RPMI8226 (cell line): ENCODE measurements at regions not wholly inside any gene's neighbourhood (a gene's known extent, or its start where the extent isn't known, plus 50 kb on each side); places are given as distances from the start of the nearest gene placed in this dataset.
"Not testable (repeated sequence)": the region's sequence is repeated elsewhere in the genome, so short reads cannot be mapped to it uniquely, and the experiment has no call there.

Experiments used
- DNase-seq: peaks from one replicate; pipeline ENCODE4 v3.0.0-alpha.2; 2015

DNA sequence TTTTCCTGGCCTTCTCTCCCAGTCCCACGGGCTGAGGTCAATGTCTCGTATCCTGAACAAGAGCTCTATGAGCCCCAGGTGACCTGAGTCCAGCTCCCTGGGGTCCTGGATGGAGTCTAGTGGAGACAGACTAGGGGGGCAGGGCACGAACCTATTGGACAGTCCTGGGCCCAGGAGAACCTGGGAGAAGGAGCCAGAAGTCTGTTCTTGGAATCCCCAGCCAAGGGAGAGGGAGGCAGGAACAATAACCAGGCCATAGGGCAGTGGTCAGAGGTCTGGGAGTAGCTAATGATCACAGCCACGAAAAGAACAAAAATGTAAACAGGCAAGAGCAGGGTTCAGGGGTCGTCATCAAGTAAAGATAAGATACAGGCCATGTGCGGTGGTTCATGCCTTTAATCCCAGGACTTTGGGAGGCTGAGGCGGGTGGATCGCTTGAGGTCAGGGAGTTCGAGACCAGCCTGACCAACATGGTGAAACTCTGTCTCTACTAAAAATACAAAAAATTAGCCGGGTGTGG is 60.8 kb downstream of the COPRS start:
- no peak for DNase-seq

DNA sequence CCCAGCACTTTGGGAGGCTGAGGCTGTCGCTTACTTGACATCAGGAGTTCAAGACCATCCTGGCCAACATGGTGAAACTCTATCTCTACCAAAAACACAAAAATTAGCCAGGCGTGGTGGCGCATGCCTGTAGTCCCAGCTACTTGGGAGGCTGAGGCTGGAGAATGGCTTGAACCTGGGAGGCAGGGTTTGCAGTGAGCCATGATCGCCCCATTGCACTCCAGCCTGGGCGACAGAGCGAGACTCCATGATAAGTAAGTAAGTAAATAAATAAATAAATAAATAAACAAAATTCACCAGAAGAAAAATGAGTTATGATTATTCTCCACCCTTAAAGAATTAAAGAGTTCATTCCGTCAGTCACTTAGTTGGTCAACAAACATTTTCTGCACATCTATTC is 63.1 kb downstream of the COPRS start:
- not testable (repeated sequence) for DNase-seq

DNA sequence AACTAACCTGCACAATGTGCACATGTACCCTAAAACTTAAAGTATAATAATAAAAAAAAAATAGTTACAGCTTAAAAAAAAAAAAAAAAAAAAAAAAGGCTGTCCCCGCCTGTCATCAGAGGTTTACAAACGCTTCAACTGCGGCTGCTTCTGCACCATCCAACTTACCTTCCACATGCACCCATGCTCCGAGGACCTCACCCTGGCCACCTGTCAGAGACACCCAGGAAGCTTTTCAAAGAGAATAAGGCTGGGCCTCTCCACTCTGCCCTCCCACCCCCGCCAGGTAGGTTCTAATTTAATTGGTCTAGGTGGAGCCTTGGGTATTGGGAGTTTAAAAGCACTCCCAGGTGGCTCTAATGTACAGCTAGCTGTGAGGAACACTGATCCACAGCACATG is 64.9 kb downstream of the COPRS start:
- no peak for DNase-seq

DNA sequence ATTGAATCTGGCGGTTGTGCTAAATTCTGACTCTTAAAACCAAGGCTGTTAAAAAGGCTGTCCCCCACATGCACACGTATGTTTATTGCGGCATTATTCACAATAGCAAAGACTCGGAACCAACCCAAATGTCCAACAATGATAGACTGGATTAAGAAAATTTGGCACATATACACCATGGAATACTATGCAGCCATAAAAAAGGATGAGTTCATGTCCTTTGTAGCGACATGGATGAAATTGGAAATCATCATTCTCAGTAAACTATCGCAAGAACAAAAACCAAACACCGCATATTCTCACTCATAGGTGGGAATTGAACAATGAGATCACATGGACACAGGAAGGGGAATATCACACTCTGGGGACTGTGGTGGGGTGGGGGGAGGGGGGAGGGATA is 65.4 kb downstream of the COPRS start:
- DNase-seq = not testable (repeated sequence)

DNA sequence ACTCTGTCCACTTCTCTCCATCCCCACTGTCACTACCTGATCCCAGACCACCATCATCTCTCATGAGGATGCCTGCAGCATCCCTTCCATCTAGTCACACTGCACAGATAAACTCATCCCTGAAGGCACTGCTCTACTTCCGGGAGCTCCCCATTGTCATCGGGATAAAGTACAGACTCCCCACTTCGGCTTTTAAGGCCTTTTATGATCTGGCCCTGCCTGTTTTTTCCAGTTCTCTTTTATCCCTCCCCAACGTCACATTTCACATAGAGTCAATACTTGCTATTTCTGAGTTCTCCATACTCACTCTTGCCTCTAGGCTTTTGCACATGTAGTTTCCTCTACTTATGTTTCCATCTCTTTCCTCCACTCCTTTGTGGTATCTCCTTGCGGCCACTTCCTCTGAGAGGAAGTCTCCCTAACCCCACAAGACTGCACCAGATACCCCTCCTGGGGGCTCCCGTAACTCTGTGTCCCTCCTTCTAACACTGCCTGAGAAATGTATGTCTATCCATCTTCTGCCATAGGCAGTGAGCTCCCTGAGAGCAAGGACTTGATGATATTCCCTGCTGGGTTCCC is 66.9 kb downstream of the COPRS start:
- no peak for DNase-seq

DNA sequence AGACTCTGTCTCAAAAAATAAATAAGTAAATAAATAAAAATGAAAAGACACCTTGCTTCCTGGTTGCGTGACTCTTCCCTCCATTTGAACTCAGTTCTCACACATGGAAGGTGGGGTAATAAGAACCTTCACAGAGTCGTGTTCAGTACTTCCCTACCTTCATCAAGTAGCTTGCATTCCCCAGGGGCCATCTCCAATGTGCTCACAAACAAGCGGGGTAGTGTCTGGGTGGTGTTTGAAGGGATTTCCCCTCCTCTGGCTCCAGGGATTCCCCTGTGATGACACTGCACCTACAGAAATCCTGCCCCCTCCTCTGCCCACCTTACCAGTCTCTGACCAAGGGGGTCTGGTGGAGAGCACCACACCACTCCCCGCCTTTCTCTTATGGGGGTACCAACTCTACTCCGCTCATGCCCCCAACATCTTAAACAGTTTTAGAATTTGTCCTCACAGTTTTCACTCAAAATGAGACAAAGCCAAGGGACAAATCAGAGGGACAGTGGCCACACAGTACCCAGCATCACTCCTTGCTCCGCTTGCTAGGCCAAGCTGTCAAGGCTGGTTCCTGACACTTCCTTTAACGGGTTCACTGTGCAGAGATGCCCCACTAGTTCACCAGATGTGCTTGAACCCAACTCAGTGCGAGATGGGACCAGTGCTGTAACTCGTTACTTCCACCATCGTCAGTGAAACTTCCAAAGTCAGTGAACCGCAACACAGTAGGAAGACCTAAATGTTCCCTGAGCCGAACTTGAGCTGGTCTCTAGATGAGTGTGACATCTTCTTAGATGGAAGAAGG is 69.1 kb downstream of the COPRS start:
- no peak for DNase-seq

DNA sequence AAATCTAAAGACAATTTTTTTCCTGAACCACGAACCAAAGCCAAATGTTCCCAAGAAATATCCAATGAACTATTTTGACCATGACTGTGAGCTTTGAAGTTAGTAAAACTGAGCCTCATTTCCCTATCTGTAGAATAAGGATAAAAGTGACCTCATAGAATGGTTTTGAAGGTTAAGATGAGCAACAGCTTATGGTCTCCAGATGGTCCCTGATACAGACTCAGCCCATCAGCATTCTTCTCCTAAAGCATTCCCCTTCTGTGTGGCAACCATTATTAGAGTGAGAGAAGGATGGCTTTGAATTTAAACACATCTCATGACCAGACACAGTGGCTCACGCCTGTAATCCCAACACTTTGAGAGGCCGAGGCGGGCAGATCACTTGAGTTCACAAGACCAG is 70.1 kb downstream of the COPRS start:
- no peak for DNase-seq

DNA sequence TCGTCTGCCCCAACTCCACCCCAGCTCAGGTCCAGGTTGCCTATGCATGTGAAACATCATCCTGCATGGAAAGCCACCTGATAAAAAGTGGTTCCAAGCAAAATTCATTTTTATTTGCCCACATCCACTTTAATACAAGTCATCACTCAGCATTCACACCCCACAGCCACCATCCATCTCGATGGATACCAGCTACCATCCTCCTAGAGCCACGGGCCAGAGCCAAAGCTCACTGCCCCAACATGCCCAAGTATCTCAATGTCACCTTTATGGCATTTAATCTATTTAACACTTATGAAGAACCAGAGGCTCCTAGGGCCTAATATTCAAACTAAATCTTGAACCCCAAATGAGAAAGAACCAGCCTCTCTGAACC is 70.5 kb downstream of the COPRS start:
- DNase-seq = no peak

DNA sequence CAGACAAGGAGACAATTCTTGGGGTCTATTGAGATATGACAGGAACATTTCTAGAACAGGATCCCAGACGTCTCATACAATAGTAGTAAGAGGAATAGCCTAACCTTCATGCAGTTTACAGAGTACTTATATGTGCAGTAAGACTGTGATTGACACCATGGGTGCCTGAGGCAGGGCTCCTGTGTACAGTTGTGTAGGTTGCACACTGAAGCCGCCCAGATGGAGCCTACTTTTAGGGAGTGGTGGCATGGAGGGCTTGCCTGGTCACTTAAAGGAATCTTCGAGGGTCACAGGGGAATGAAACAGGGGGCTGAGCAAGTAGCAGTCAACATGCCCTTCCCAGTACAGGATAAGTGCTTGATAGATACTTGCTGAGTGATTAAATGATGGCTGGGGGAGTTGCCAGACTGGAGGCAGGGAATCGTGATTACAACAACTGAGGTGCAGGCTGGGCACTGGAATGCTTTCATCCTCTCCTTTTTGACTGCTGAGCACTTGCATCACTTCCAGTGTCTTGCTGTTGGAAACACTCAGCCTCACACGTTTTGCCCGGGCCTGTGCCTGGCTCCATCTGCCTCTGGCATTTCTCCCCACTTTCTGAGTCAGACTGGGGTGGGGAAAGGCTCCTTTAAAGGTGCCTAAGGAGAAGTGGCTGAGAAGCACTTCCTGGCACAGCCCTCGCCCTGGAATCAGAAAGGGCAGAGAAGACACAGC is 71.0 kb downstream of the COPRS start:
- no peak for DNase-seq

DNA sequence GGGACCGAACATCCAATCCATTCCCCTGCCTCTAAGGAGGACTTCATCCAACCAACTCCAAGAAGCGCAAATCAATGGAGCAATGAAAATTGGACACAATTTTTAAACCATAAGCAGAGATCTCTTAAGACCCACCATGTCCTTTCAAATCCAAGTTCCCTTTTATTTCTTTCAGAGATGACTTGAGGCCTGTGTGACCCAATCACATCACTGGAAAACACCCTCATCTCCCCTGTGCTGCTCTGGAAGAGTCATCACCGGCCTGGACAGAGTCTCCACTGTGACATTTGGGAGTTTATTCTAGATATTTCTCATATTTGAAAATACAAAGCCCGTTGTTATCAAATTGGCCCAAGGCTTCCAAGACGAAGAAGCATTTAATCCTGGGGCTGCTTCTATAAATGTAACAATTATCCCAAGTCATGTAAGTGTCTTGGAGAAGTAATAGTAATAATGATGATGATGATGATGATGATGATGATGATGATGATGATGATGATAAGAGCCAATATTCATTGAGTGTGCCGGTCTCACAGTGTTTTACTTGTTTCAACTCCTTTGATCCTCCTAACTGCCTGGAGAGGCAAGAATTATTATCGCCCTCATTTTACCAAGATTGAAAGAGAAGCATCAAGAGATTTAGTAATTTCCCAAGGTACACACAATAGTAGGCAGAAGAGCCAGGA is 72.1 kb downstream of the COPRS start:
- DNase-seq = no peak

DNA sequence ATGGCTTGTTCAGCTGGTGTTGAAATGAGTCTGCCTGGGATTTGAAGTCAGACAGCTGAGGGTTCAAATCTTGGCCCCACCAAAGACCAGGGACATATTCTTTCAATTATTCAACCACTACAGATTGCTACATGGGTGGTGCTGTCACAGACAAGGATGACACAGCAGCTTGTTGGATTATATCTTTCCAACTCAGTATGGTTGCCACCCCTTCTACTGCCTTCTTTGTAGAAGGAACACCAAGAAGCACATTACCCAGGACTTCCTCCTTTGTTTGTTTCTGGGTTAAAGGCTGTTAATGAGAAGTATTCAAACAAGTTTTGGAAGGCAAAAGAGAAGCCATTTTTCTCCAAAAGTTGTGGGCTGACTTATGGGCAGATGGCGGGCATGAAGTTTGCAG is 78.6 kb downstream of the COPRS start:
- no peak for DNase-seq

DNA sequence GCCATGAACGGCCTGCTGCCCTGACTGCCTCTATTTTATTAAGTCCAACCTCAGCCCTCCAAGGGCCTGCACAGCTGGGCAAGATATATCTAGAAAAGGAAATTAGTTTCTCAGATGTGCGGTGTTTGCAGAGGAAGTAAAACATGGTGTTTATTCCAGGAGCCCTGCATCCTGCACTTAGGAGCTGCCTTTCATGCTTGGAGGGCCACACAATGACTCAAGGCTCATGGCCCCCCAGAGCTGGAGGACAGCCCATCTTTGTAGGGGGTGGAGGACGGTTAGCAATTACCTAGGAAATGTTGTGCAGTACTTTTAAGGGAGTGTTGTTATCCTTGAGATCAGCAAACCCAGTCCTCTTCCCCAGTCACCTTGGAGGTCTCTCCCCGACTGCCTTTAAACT is 80.5 kb downstream of the COPRS start:
- DNase-seq = no peak

DNA sequence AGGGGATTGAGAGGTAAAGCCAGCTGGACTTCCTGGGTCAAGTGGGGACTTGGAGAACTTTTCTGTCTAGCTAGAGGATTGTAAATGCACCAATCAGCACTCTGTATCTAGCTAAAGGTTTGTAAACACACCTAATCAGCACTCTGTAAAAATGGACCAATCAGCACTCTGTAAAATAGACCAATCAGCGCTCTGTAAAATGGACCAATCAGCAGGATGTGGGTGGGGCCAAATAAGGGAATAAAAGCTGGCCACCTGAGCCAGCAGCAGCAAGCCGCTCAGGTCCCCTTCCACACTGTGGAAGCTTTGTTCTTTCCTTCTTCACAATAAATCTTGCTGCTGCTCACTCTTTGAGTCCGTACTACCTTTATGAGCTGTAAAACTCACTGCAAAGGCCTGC is 87.7 kb downstream of the COPRS start:
- not testable (repeated sequence) for DNase-seq

DNA sequence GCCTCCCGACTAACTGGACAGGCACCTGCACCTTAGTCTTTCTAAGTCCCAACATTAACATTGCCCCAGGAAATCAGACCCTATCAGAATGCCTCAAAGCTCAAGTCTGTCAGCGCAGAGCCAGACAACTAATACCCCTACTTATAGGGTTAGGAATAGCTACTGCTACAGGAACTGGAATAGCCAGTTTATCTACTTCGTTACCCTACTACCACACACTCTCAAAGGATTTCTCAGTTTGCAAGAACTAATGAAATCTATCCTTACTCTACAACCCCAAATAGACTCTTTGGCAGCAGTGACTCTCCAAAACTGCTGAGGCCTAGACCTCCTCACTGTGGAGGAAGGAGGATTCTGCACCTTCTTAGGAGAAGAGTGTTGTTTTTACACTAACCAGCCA is 88.5 kb downstream of the COPRS start:
- not testable (repeated sequence) for DNase-seq

DNA sequence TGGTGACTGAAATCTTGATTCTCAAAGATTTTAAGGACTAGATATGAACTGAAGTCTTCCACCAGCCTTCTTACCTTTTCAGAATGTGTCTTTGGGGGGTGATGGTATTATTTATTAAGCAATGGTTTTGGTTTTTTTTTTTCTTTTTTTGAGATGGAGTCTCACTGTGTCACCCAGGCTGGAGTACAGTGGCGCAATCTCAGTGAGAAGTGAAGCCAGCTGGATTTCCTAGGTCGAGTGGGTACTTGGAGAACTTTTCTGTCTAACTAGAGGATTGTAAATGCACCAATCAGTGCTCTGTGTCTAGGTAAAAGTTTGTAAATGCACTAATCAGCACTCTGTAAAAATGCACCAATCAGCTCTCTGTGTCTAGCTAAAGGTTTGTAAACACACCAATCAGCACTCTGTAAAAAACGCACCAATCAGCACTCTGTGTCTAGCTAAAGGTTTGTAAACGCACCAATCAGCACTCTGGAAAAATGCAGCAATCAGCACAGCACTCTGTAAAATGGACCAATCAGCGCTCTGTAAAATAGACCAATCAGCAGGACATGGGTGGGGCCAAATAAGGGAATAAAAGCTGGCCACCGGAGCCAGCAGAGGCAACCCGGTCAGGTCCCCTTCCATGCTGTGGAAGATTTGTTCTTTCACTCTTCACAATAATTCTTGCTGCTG is 97.1 kb downstream of the COPRS start:
- not testable (repeated sequence) for DNase-seq

DNA sequence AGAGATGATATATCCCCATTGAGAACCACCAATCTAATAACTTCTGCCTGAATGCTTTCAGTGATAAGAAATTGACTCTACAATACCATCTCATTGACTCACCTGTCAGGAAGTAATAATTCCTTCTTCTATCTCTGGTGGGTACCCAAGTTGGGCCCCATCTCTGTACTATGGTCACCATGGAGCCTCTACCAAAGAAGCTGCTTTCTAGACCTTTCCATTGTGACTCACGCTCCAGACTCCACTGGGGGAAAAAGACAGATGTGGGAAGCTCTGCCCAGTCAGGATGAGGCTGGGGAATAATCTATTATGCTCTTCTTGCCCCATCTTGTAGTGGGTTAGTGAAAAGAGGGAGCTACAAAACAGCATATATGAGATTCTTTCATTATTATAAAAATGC is 100.4 kb downstream of the COPRS start:
- DNase-seq = no peak

DNA sequence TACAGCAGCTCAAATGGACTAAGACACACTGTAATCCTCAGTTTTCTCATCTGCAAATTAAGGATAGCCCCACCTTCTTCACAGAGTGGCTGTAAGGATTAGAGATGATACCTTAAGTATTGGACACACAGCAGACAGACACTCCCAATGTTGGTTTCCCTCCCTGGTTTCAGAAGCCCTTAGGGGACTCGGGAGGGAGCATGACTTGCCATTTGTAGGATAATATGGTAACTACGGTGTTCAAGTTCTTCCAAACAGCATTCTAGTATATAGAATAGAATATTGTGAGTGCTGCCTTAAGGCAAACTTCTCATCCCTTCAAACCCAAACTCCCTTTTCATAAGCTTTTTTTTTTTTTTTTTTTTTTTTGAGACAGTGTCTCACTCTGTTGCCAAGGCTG is 101.9 kb downstream of the COPRS start:
- DNase-seq = no peak

DNA sequence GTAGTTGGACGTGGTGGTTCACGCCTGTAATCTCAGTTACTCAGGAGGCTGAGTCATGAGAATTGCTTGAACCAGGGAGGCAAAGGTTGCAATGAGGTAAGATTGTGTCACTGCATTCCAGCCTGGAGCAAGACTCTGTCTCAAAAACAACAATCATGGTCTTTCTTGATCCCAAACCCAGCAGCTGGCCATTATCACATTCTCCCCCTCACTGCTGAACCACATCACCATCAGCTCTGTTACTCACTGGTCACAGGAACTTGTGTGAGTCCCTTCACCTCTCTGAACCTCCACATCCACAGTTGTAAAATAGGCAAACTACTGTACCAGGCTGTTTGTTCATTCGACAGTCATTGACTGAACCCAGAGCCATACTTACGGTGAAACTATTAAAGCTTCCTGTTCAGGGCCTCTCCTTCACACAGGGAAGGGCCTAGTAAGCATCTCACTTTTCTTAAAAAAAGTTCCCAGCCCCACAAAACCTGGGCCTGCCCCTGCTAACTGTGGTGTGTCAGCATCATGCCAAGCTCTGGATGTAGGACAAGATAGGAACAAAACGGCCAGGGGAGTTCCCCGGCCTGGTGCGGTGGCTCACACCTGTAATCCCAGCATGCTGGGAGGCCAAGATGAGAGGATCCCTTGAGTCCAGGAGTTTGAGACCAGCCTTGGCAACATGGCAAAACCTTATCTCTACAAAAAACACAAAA is 104.7 kb downstream of the COPRS start:
- DNase-seq = no peak

DNA sequence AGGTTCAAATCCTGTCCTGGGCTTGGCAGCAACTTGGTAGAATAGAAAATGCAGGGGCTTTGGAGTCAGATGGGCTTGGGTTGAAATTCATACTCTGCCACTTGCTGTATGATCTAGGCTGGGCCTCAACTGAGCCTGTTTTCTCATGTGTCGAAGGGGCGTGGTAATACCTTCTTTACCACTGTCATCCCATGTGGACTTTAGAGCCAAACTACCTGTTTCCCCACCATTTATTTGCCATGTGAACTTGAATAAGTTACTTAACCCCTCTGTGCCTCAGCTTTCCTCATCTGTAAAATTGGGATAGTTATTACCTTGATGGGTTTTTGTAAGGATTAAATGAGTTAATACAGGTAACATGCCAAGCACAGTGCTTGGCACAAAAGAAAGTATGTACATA is 106.0 kb downstream of the COPRS start:
- DNase-seq = no peak

DNA sequence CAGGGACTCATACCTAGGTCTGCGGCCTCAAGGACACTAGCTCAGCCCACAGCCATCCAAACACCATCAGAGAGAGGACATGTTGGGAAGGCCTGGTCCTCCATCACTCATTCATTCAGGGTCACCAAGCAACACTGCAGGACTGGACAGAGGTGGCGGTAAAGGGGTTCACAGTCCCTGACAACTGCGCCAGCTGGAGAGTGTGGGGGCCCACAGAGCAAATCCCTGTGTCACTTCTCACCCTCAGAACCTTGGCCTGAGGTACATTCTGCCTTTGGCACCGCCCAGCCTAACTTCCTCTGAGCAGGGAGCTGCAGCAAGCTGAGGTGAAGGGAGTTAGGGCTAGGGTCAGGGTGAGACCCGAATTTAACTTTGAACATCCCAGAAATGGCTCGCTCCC is 106.5 kb downstream of the COPRS start:
- no peak for DNase-seq

DNA sequence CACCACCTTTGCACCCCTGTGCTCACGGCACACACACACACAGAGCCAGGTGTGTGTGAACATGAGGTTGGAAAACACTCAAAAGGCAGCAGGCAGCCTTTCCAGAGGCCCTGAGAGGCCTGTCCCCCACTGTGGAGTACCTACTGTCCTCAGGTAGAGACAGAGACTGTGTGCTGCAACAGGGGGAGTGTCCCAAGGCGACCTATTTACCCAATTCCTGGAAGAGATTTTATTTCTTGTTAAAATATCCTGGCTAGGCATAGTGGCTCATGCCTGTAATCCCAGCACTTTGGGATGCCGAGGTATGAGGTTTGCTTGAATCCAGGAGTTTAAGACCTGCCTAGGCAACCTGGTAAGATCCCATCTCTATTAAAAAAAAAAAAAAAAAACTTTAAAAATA is 108.5 kb downstream of the COPRS start:
- DNase-seq = no peak

DNA sequence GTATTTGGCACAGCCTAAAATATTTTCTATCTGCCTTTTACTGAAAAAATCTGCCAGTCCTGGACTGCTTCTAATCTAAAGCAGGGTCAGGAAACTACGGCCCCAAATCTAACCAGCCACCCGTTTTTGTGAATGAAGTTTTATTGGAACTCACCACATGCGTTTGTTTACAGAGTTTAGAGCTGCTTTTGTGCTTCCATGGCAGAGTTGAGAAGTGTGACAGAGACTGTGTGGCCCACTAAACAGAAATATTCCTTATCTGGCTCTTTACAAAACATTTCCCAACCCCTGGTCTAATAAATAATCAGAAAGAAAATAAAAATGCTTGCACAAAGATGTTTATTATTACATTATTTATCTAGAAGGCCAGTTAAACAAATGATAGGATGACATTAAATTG is 110.2 kb downstream of the COPRS start:
- DNase-seq = no peak
